Skeletal muscle satellite cell (primary cell): ENCODE measurements at regions not wholly inside any gene's neighbourhood (a gene's known extent, or its start where the extent isn't known, plus 50 kb on each side); places are given as distances from the start of the nearest gene placed in this dataset.

Source experiments
- H3K27me3 ChIP-seq: 2 replicates; pipeline ENCODE4 v1.7.0; 2013; ENCODE audit warnings: low read length; ENCODE audit not compliant: control insufficient read depth, insufficient read depth
- H3K36me3 ChIP-seq: 2 replicates; pipeline ENCODE4 v1.7.0; 2013; ENCODE audit warnings: mild to moderate bottlenecking, control low read depth, low read length; ENCODE audit not compliant: insufficient read depth
- H3K4me1 ChIP-seq: 2 replicates; pipeline ENCODE4 v1.7.0; 2013; ENCODE audit warnings: low read length; ENCODE audit not compliant: control insufficient read depth, insufficient read depth
- H3K4me2 ChIP-seq: 2 replicates; pipeline ENCODE4 v1.7.0; 2013; ENCODE audit warnings: mild to moderate bottlenecking, low read length
- H3K4me3 ChIP-seq: 2 replicates; pipeline ENCODE4 v1.7.0; 2013; ENCODE audit warnings: low read length
- H3K9ac ChIP-seq: 2 replicates; pipeline ENCODE4 v1.7.0; 2013; ENCODE audit warnings: mild to moderate bottlenecking, low read depth, low read length, moderate library complexity
- H3K9me3 ChIP-seq: replicated peaks from 2 replicates; pipeline ENCODE4 v1.7.0; 2013; ENCODE audit warnings: mild to moderate bottlenecking, control low read depth, low read length

- H3K36me3 ChIP-seq = no peaks in the 10 kb centered on the region
- H3K4me2 ChIP-seq = no peak overlapping the region
- H3K4me3 ChIP-seq = no peak overlapping the region
- H3K4me1 ChIP-seq = peaks cover 10% of the 10 kb centered on the region
- H3K9ac ChIP-seq = no peak overlapping the region
- no peaks in the 10 kb centered on the region for H3K27me3 ChIP-seq
- no peaks in the 10 kb centered on the region for H3K9me3 ChIP-seq
Measured at GRCh38 chr20:10724449-10725173, 50.8 kb upstream of the JAG1 start.

- no peaks in the 10 kb centered on the region for H3K9me3 ChIP-seq
- H3K9ac ChIP-seq = no peak overlapping the region
- H3K4me2 ChIP-seq = no peak overlapping the region
- H3K4me3 ChIP-seq = no peak overlapping the region
- H3K36me3 ChIP-seq = no peaks in the 10 kb centered on the region
- H3K27me3 ChIP-seq = no peaks in the 10 kb centered on the region
- peaks cover 20% of the 10 kb centered on the region for H3K4me1 ChIP-seq
Measured at GRCh38 chr20:10728873-10729670, 55.3 kb upstream of the JAG1 start.

GRCh38 chr20:10729785-10730184 is 56.0 kb upstream of the JAG1 start:
- no peak overlapping the region for H3K4me2 ChIP-seq
- H3K9me3 ChIP-seq = no peaks in the 10 kb centered on the region
- H3K4me3 ChIP-seq = no peak overlapping the region
- peaks cover 20% of the 10 kb centered on the region for H3K4me1 ChIP-seq
- no peaks in the 10 kb centered on the region for H3K27me3 ChIP-seq
- no peaks in the 10 kb centered on the region for H3K36me3 ChIP-seq
- H3K9ac ChIP-seq = no peak overlapping the region

- no peak overlapping the region for H3K4me2 ChIP-seq
- peaks cover 20% of the 10 kb centered on the region for H3K4me1 ChIP-seq
- no peaks in the 10 kb centered on the region for H3K9me3 ChIP-seq
- no peaks in the 10 kb centered on the region for H3K27me3 ChIP-seq
- no peak overlapping the region for H3K4me3 ChIP-seq
- H3K9ac ChIP-seq = no peak overlapping the region
- H3K36me3 ChIP-seq = no peaks in the 10 kb centered on the region
Measured at GRCh38 chr20:10730629-10731183, 56.9 kb upstream of the JAG1 start.

- Histone ChIP-seq H3K9ac (peak overlapping the region; percentile 39), H3K27me3 (no peaks in the 10 kb centered on the region), H3K4me1 (peaks cover 20% of the 10 kb centered on the region), H3K36me3 (no peaks in the 10 kb centered on the region), H3K4me3 (no peak overlapping the region), H3K9me3 (no peaks in the 10 kb centered on the region), H3K4me2 (peak overlapping the region; percentile 54)
Measured at GRCh38 chr20:10731190-10731965, 57.6 kb upstream of the JAG1 start.

- Histone ChIP-seq H3K4me2 (no peak overlapping the region), H3K4me3 (no peak overlapping the region), H3K9me3 (no peaks in the 10 kb centered on the region), H3K27me3 (no peaks in the 10 kb centered on the region), H3K4me1 (peaks cover 20% of the 10 kb centered on the region), H3K9ac (no peak overlapping the region), H3K36me3 (no peaks in the 10 kb centered on the region)
Measured at GRCh38 chr20:10733122-10733521, 59.3 kb upstream of the JAG1 start.

- H3K36me3 ChIP-seq = no peaks in the 10 kb centered on the region
- H3K9ac ChIP-seq = no peak overlapping the region
- peaks cover 10% of the 10 kb centered on the region for H3K4me1 ChIP-seq
- H3K4me2 ChIP-seq = no peak overlapping the region
- no peaks in the 10 kb centered on the region for H3K9me3 ChIP-seq
- no peak overlapping the region for H3K4me3 ChIP-seq
- H3K27me3 ChIP-seq = no peaks in the 10 kb centered on the region
Measured at GRCh38 chr20:10735195-10735949, 61.6 kb upstream of the JAG1 start.

GRCh38 chr20:10739134-10739533 is 65.3 kb upstream of the JAG1 start:
- Histone ChIP-seq H3K4me2 (peak overlapping the region; percentile 65), H3K9me3 (no peaks in the 10 kb centered on the region), H3K4me1 (no peaks in the 10 kb centered on the region), H3K4me3 (peak overlapping the region; percentile 53), H3K9ac (no peak overlapping the region), H3K36me3 (no peaks in the 10 kb centered on the region), H3K27me3 (no peaks in the 10 kb centered on the region)

- Histone ChIP-seq H3K9ac (no peak overlapping the region), H3K4me3 (peak overlapping the region; percentile 53), H3K36me3 (no peaks in the 10 kb centered on the region), H3K9me3 (no peaks in the 10 kb centered on the region), H3K27me3 (no peaks in the 10 kb centered on the region), H3K4me2 (peak overlapping the region; percentile 65), H3K4me1 (no peaks in the 10 kb centered on the region)
Measured at GRCh38 chr20:10739566-10739965, 65.8 kb upstream of the JAG1 start.

GRCh38 chr20:10741060-10741459 is 67.3 kb upstream of the JAG1 start:
- no peaks in the 10 kb centered on the region for H3K4me1 ChIP-seq
- H3K9ac ChIP-seq = no peak overlapping the region
- no peaks in the 10 kb centered on the region for H3K9me3 ChIP-seq
- no peaks in the 10 kb centered on the region for H3K27me3 ChIP-seq
- H3K4me3 ChIP-seq = no peak overlapping the region
- H3K36me3 ChIP-seq = no peaks in the 10 kb centered on the region
- H3K4me2 ChIP-seq = no peak overlapping the region

- Histone ChIP-seq H3K9ac (no peak overlapping the region), H3K9me3 (no peaks in the 10 kb centered on the region), H3K4me3 (no peak overlapping the region), H3K4me2 (no peak overlapping the region), H3K4me1 (no peaks in the 10 kb centered on the region), H3K36me3 (no peaks in the 10 kb centered on the region), H3K27me3 (no peaks in the 10 kb centered on the region)
Measured at GRCh38 chr20:10745790-10746189, 72.0 kb upstream of the JAG1 start.
